Urinary bladder (tissue), 3 donors: ENCODE measurements at regions not wholly inside any gene's neighbourhood (a gene's known extent, or its start where the extent isn't known, plus 50 kb on each side); places are given as distances from the start of the nearest gene placed in this dataset.

ENCODE experiments used
- DNase-seq: peaks from one replicate; pipeline ENCODE4 v3.0.0-alpha.2; 2015; ENCODE audit errors: extremely low spot score
- H3K27ac ChIP-seq: one replicate; pipeline ENCODE4 v1.5.1; 2013; ENCODE audit warnings: low read depth, mild to moderate bottlenecking, moderate library complexity
- H3K36me3 ChIP-seq: one replicate; pipeline ENCODE4 v1.6.1; 2013; ENCODE audit warnings: mild to moderate bottlenecking, moderate library complexity; ENCODE audit not compliant: insufficient read depth
- H3K4me1 ChIP-seq: one replicate; pipeline ENCODE4 v1.6.1; 2013; ENCODE audit warnings: mild to moderate bottlenecking, moderate library complexity; ENCODE audit not compliant: insufficient read depth
- H3K4me3 ChIP-seq: one replicate; pipeline ENCODE4 v1.5.1; 2013; ENCODE audit warnings: low read depth, low read length
- WGBS: extraction: QIAGEN DNeasy Blood & Tissue Kit; methylation state at CpG from one replicate; pipeline ENCODE4 v1.1.7; 2013; 5-methylcytosine and 5-hydroxymethylcytosine counted together
- donor health status: healthy with polysubstance abuse.
- donor health status: healthy.

- no peaks in the 10 kb centered on the region for H3K4me1 ChIP-seq
- no peak overlapping the region for H3K27ac ChIP-seq
- 82% methylated on average over 25 of the region's 25 CpGs for WGBS
- H3K4me3 ChIP-seq: no peak overlapping the region
- H3K36me3 ChIP-seq: no peaks in the 10 kb centered on the region
- DNase-seq: no peak
Observed at GRCh38 chr12:124408822-124409517, 114.1 kb downstream of the RFLNA start.

- Histone ChIP-seq H3K4me1 (no peaks in the 10 kb centered on the region), H3K4me3 (no peak overlapping the region), H3K27ac (no peak overlapping the region), H3K36me3 (no peaks in the 10 kb centered on the region)
- DNase-seq: no peak
- 96% methylated on average over 8 of the region's 8 CpGs for WGBS
Observed at GRCh38 chr12:124407074-124407473, 112.2 kb downstream of the RFLNA start.

- 84% methylated on average over 10 of the region's 10 CpGs for WGBS
- no peaks in the 10 kb centered on the region for H3K4me1 ChIP-seq
- DNase-seq: no peak
- H3K36me3 ChIP-seq: no peaks in the 10 kb centered on the region
- H3K4me3 ChIP-seq: no peak overlapping the region
- no peak overlapping the region for H3K27ac ChIP-seq
Observed at GRCh38 chr12:124406043-124406442, 111.2 kb downstream of the RFLNA start.

GRCh38 chr12:124405592-124405991 lies 110.7 kb downstream of the RFLNA start:
- no peak overlapping the region for H3K27ac ChIP-seq
- 84% methylated on average over 15 of the region's 15 CpGs for WGBS
- no peaks in the 10 kb centered on the region for H3K36me3 ChIP-seq
- no peak overlapping the region for H3K4me3 ChIP-seq
- no peak for DNase-seq
- no peaks in the 10 kb centered on the region for H3K4me1 ChIP-seq

GRCh38 chr12:124405151-124405550 lies 110.3 kb downstream of the RFLNA start:
- no peaks in the 10 kb centered on the region for H3K4me1 ChIP-seq
- H3K27ac ChIP-seq: no peak overlapping the region
- DNase-seq: no peak
- no peak overlapping the region for H3K4me3 ChIP-seq
- 81% methylated on average over 10 of the region's 10 CpGs for WGBS
- H3K36me3 ChIP-seq: no peaks in the 10 kb centered on the region

GRCh38 chr12:124404162-124404784 lies 109.4 kb downstream of the RFLNA start:
- no peak overlapping the region for H3K27ac ChIP-seq
- no peaks in the 10 kb centered on the region for H3K36me3 ChIP-seq
- H3K4me1 ChIP-seq: no peaks in the 10 kb centered on the region
- no peak for DNase-seq
- H3K4me3 ChIP-seq: no peak overlapping the region
- 44% methylated on average over 17 of the region's 17 CpGs for WGBS

- H3K27ac ChIP-seq: no peak overlapping the region
- no peaks in the 10 kb centered on the region for H3K4me1 ChIP-seq
- no peak for DNase-seq
- no peak overlapping the region for H3K4me3 ChIP-seq
- 39% methylated on average over 9 of the region's 9 CpGs for WGBS
- H3K36me3 ChIP-seq: no peaks in the 10 kb centered on the region
Observed at GRCh38 chr12:124403273-124403672, 108.4 kb downstream of the RFLNA start.

- H3K36me3 ChIP-seq: no peaks in the 10 kb centered on the region
- no peak for DNase-seq
- H3K27ac ChIP-seq: no peak overlapping the region
- H3K4me3 ChIP-seq: no peak overlapping the region
- WGBS: 61% methylated on average over 23 of the region's 23 CpGs
- H3K4me1 ChIP-seq: no peaks in the 10 kb centered on the region
Observed at GRCh38 chr12:124402248-124403066, 107.6 kb downstream of the RFLNA start.

GRCh38 chr12:124401704-124402221 lies 106.9 kb downstream of the RFLNA start:
- H3K4me1 ChIP-seq: no peaks in the 10 kb centered on the region
- WGBS: 66% methylated on average over 15 of the region's 15 CpGs
- DNase-seq: no peak

GRCh38 chr12:124400124-124400523 lies 105.2 kb downstream of the RFLNA start:
- H3K27ac ChIP-seq: no peak overlapping the region
- no peak overlapping the region for H3K4me3 ChIP-seq
- DNase-seq: no peak
- H3K4me1 ChIP-seq: no peaks in the 10 kb centered on the region
- peaks cover 2% of the 10 kb centered on the region for H3K36me3 ChIP-seq
- 94% methylated on average over 10 of the region's 10 CpGs for WGBS

More at GRCh38 chr12:124401704-124402221, 106.9 kb downstream of the RFLNA start:
- Histone ChIP-seq H3K27ac (no peak overlapping the region), H3K36me3 (peaks cover 2% of the 10 kb centered on the region), H3K4me3 (no peak overlapping the region)

- DNase-seq: no peak
- Histone ChIP-seq H3K27ac (no peak overlapping the region), H3K4me1 (no peaks in the 10 kb centered on the region), H3K4me3 (no peak overlapping the region), H3K36me3 (peaks cover 2% of the 10 kb centered on the region)
- 45% methylated on average over 11 of the region's 11 CpGs for WGBS
Observed at GRCh38 chr12:124399622-124400021, 104.7 kb downstream of the RFLNA start.

GRCh38 chr12:124398578-124399227 lies 103.8 kb downstream of the RFLNA start:
- Histone ChIP-seq H3K4me1 (no peaks in the 10 kb centered on the region), H3K36me3 (peaks cover 2% of the 10 kb centered on the region), H3K27ac (no peak overlapping the region), H3K4me3 (no peak overlapping the region)
- WGBS: 64% methylated on average over 15 of the region's 15 CpGs
- DNase-seq: no peak

- H3K4me1 ChIP-seq: no peaks in the 10 kb centered on the region
- 75% methylated on average over 22 of the region's 22 CpGs for WGBS
- no peak for DNase-seq
Observed at GRCh38 chr12:124397807-124398577, 103.1 kb downstream of the RFLNA start.

More at GRCh38 chr12:124397807-124398577, 103.1 kb downstream of the RFLNA start:
- no peak overlapping the region for H3K4me3 ChIP-seq
- H3K36me3 ChIP-seq: peaks cover 2% of the 10 kb centered on the region
- H3K27ac ChIP-seq: no peak overlapping the region
